ENCODE measurements at regions not wholly inside any gene's neighbourhood (a gene's known extent, or its start where the extent isn't known, plus 50 kb on each side); places are given as distances from the start of the nearest gene placed in this dataset.

DNA sequence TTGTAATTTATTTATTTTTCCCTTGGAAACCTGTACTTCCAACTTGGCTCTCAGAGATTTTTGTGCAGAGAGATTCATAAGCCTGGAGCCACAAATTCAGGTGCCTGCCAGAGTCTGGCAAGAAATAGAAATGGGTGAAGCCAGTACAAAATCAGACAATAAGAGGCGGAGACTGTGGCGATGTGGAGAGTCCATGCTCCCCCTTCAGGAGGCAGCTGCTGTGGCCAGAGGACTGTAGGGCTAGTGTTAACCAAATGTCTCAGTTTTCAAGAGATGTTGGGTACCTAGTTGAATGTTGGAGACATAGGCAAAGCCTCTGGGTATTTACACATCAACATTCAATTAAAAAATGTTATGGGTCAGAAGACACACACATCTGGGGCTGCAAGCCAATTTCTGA is 208.6 kb downstream of the PSAT1 start:
- Histone ChIP-seq H3K27me3 (no peaks in the 10 kb centered on the region), H3K27ac (no peak overlapping the region), H3K4me3 (replicated peaks in 1 of 3) (no peak overlapping the region), H3K9me3 (no peaks in the 10 kb centered on the region), H3K4me1 (no peaks in the 10 kb centered on the region), H3K36me3 (no peaks in the 10 kb centered on the region)
- WGBS, 2 donors, result 96 to 97% methylated on average over 2 of the region's 2 CpGs
- TF ChIP-seq POLR2A (IDR thresholded peaks at IDR 0.05), result no peak
- TF ChIP-seq, protein P1, sequence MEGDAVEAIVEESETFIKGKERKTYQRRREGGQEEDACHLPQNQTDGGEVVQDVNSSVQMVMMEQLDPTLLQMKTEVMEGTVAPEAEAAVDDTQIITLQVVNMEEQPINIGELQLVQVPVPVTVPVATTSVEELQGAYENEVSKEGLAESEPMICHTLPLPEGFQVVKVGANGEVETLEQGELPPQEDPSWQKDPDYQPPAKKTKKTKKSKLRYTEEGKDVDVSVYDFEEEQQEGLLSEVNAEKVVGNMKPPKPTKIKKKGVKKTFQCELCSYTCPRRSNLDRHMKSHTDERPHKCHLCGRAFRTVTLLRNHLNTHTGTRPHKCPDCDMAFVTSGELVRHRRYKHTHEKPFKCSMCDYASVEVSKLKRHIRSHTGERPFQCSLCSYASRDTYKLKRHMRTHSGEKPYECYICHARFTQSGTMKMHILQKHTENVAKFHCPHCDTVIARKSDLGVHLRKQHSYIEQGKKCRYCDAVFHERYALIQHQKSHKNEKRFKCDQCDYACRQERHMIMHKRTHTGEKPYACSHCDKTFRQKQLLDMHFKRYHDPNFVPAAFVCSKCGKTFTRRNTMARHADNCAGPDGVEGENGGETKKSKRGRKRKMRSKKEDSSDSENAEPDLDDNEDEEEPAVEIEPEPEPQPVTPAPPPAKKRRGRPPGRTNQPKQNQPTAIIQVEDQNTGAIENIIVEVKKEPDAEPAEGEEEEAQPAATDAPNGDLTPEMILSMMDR (IDR thresholded peaks at IDR 0.05), result no peak
- DNase-seq, result no peak
- intact Hi-C loops (cut with DNase I), result no loop called here

DNA sequence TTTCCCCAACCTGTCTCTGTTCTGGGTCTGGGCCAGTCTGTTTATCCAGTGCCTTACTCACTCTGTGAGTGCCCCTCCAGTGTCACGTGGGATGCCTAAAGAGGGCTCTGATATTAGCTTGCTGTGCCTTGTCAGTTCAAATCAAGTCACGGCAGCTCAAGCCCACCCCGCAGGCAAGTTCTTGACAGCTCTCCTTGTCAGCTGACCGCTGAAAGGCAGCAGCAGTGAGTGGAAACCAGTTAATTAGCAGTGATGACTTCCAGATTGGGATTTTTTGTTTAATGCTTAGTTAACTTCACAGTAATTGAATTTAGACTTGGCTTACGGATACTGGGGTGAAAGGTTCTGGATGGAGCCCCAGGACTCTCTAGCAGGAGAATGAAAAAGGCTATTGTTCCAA is 210.1 kb downstream of the PSAT1 start:
- no peaks in the 10 kb centered on the region for H3K4me1 ChIP-seq
- intact Hi-C loops (cut with DNase I), result no loop called here
- H3K9me3 ChIP-seq, result no peaks in the 10 kb centered on the region
- WGBS, 2 donors, result 27 to 29% methylated on average over 5 of the region's 5 CpGs
- DNase-seq, result no peak
- TF ChIP-seq, protein P1 (IDR thresholded peaks at IDR 0.05), result no peak
- no peak for TF ChIP-seq POLR2A (IDR thresholded peaks at IDR 0.05)
- no peaks in the 10 kb centered on the region for H3K27me3 ChIP-seq
- H3K27ac ChIP-seq, result no peak overlapping the region
- no peaks in the 10 kb centered on the region for H3K36me3 ChIP-seq
- no peak overlapping the region for H3K4me3 ChIP-seq (replicated peaks in 1 of 3)

DNA sequence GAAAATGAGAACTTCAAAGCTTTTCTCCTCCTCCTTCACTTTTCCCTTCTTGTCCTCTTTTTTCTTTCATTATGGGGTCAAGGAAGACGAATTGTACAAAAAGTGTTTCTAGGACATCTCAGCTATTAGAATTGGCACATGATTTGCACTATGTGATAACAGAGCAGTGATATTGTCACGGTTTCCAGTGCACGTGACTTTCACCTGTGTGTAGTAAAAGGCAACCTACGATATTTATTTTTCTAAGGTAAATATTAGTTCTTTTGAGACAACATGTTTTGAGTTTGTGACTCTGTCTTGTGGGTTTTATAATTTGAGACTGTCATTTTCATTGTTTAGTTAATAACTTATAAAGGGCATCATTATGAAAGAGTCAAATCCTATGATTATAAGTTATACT is 213.1 kb downstream of the PSAT1 start:
- no peak for TF ChIP-seq POLR2A (IDR thresholded peaks at IDR 0.05)
- TF ChIP-seq, protein P1 (IDR thresholded peaks at IDR 0.05), result no peak
- Histone ChIP-seq H3K27me3 (no peaks in the 10 kb centered on the region), H3K4me1 (no peaks in the 10 kb centered on the region), H3K36me3 (no peaks in the 10 kb centered on the region), H3K27ac (no peak overlapping the region), H3K9me3 (no peaks in the 10 kb centered on the region), H3K4me3 (replicated peaks in 1 of 3) (no peak overlapping the region)
- 86 to 88% methylated on average over 4 of the region's 4 CpGs for WGBS, 2 donors
- intact Hi-C loops (cut with DNase I), result no loop called here
- DNase-seq, result no peak

DNA sequence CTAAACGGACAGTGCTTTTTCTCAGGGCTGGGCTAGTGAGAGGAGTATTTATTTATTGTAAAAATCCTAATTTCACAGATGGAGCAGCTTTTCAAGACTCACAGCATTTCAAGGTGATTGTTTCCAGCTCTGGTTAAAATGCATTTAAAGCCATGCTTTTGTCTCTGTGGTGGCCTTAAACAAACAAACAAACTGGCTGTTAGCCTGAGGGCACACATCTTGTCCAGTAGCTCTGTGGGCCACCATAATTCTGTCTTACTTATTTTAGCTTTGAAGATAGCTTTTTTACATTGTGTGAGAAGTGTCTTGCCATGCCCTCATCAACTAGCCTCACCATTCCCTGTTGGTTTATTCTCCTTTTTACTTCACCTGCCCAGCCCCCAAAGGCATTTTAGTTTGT is 218.2 kb downstream of the PSAT1 start:
- Histone ChIP-seq H3K9me3 (no peaks in the 10 kb centered on the region), H3K36me3 (no peaks in the 10 kb centered on the region), H3K4me3 (replicated peaks in 1 of 3) (no peak overlapping the region), H3K4me1 (no peaks in the 10 kb centered on the region), H3K27me3 (no peaks in the 10 kb centered on the region), H3K27ac (no peak overlapping the region)
- WGBS, 2 donors, result 49 to 70% methylated on average over 1 of the region's 1 CpG
- TF ChIP-seq POLR2A (IDR thresholded peaks at IDR 0.05), result no peak
- TF ChIP-seq, protein P1 (IDR thresholded peaks at IDR 0.05), result no peak
- DNase-seq, result no peak
- intact Hi-C loops (cut with DNase I), result no loop called here

DNA sequence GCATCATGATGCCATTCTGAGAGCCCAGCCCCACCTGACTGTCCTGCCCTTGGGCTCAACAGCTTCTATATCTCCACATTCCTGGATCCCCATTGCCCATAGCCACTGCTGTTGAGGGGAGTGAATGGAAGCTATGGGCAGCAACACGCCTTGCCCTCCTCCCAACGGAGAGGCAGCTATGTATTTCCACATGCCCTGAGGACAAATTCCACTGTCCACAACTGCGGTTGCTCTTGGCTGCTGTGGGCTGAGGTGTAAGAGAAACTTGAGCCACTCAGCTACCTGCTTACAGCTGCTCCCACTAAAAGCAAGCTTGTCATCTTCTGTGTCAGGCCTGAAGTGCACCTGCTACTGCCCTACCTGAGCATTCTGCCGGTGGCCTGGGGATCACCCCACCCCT is 222.9 kb downstream of the PSAT1 start:
- intact Hi-C loops (cut with DNase I), result no loop called here
- H3K27me3 ChIP-seq, result no peaks in the 10 kb centered on the region
- WGBS, 2 donors, result 97% methylated on average over 3 of the region's 4 CpGs; no CpG with 5 or more reads in 1 of the 2 donors
- H3K36me3 ChIP-seq, result no peaks in the 10 kb centered on the region
- no peak for DNase-seq
- H3K4me1 ChIP-seq, result no peaks in the 10 kb centered on the region
- H3K4me3 ChIP-seq (replicated peaks in 1 of 3), result no peak overlapping the region
- H3K9me3 ChIP-seq, result no peaks in the 10 kb centered on the region
- TF ChIP-seq POLR2A (IDR thresholded peaks at IDR 0.05), result no peak
- TF ChIP-seq, protein P1 (IDR thresholded peaks at IDR 0.05), result no peak
- H3K27ac ChIP-seq, result no peak overlapping the region

Data from thyroid gland (tissue), 4 donors.